DMS53 (cell line): ENCODE measurements at regions not wholly inside any gene's neighbourhood (a gene's known extent, or its start where the extent isn't known, plus 50 kb on each side); places are given as distances from the start of the nearest gene placed in this dataset.
"Not testable (repeated sequence)": the region's sequence is repeated elsewhere in the genome, so short reads cannot be mapped to it uniquely, and the experiment has no call there.

Source experiments
- DNase-seq: peaks from one replicate; lab custom pipeline; 2025; lab: John Stamatoyannopoulos, UW

DNA sequence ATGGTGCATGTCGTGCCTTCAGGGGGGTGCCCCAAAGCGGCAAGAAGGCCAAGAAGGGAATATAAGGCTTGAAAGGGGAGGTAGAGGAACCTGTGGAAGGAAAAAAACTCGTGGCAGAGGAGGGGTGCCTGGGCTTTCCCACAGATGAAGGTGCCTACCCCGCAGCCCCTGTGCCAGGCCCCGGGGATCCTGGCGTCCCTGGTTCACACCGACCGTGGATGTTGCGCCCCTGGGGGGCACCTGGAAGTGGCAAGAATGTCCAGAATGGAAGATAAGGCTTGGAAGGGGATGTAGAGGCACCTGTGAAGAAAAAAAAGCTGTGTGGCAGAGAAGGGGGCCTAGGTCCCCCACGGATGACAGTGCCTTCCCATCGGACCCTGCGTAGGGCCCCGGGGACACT lies 282.2 kb downstream of the ALG10 start:
- DNase-seq: no peak

DNA sequence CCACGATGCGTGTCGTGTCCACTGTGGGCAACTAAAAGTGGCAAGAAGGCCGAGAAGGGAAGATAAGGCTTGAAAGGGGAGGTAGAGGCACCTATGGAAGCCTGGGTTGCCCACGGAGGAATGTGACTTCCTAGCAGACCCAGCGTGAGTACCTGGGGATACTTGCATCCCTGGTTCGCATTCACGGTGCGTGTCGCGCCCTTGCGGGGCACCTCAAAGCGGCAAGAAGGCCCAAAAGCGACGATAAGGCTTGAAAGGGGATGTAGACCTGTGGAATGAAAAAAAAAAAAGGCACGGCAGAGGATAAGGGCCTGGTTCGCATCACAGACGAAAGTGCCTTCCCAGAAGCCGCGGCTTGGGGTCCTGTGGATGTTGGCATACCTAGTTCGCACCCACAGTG lies 282.9 kb downstream of the ALG10 start:
- no peak for DNase-seq

- DNase-seq: no peak
Measured at GRCh38 chr12:34306133-34306830, 284.0 kb downstream of the ALG10 start.

DNA sequence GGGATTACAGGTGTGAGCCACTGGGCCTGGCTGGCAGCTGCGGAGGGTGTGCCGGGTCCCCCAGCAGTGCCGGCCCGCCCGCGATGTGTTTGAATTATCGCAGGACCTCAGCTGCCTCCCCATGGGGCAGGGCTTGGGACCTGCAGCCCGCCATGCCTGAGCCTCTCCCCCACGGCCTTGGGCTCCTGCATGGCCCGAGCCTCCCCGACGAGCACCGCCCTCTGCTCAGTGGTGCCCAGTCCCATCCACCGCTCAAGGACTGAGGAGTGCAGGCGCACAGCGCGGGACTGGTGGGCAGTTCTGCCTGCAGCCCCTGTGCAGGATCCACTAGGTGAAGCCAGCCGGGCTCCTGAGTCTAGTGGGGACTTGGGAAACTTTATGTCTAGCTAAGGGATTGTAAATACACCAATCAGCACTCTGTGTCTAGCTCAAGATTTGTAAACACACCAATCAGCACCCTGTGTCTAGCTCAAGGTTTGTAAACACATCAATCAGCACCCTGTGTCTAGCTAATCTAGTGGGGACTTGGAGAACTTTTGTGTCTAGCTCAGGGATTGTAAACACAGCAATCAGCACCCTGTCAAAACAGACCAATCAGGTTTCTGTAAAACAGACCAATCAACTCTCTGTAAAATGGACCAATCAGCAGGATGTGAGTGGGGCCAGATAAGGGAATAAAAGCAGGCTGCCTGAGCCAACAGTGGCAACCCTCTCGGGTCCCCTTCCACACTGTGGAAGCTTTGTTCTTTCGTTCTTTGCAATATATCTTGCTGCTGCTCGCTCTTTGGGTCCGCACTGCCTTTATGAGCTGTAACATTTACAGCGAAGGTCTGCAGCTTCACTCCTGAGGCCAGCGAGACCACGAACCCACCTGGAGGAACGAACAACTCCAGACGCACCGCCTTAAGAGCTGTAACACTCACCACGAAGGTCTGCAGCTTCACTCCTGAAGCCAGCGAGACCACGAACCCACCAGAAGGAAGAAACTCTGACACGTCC lies 287.8 kb downstream of the ALG10 start:
- DNase-seq: not testable (repeated sequence)

DNA sequence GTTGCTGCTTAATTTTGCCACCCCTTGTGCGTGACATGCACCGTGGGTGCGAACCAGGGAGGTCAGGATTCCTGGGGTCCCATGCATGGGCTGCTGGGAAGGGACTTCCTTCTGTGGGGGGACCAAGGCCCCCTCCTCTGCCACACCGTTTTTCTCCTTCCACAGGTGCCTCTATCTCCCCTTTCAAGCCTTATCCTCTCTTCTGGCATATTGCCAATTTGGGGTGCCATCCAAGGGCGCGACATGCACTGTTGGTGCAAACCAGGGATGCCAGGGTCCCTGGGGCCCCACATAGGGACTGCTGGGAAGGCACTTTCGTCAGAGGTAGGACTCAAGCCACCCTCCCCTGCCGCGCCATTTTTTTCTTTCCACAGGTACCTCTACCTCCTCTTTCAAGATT lies 289.0 kb downstream of the ALG10 start:
- no peak for DNase-seq

DNA sequence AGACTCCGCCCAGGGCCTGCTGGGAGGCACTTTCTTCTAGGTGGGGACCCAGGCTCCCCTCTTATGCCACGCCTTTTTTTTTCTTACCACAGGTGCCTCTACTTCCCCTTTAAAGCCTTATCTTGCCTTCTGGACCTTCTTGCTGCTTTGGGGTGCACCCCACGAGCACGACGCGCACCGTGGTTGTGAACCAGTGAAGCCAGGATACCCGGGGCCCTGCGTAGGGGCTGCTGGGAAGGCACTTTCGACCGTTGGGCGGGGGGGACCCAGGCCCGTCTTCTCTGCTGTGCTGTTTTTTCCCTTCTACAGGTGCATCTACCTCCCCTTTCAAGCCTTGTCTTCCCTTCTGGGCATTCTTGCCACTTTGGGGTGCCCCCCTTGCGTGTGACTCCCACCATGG lies 305.4 kb downstream of the ALG10 start:
- no peak for DNase-seq

GRCh38 chr12:34333337-34333736 lies 311.0 kb downstream of the ALG10 start:
- peak; percentile 52 for DNase-seq

- DNase-seq: no peak
Measured at GRCh38 chr12:34334538-34334937, 312.2 kb downstream of the ALG10 start.

DNA sequence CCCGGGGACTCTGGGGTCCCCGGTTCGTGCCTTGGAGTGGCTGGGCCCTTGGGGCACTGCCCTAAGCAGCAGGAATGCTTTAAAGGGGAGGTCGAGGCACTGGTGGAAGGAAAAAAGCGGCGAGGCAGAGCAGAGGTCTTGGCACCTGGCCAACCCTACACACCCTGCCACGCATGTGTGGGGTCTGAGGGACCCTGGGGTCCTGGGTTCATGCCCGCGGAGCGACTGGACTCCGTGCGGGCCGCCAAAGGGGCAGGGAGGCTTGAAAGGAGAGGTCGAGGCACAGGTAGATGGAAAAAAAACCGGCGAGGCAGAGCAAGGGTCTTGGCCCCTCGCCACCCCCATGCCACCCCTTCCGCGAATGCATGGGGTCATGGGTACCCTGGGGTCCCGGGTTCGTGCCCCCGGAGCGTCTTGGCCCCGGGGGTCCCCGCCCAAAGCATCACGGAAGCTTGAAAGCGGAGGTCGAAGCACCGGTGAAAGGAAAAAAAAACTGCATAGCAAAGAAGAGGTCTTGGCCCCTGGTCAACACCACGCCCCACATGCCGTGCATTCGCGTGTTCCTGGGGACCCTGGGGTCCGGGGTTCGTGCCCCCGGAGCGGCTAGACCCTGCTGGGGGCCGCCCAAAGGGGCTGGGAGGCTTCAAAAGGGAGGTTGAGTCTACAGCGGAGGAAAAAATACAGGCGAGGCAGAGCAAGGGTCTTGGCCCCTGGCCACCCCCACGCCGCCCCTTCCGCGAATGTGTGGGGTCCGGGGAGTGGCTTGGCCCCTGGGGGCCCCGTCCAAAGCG lies 312.9 kb downstream of the ALG10 start:
- no peak for DNase-seq

GRCh38 chr12:34335819-34336262 lies 313.5 kb downstream of the ALG10 start:
- peak; percentile 31 for DNase-seq

GRCh38 chr12:34336619-34337465 lies 314.5 kb downstream of the ALG10 start:
- no peak for DNase-seq

- DNase-seq: no peak
Measured at GRCh38 chr12:34338751-34339150, 316.5 kb downstream of the ALG10 start.

GRCh38 chr12:34339922-34340321 lies 317.6 kb downstream of the ALG10 start:
- no peak for DNase-seq

- DNase-seq: peak; percentile 53
Measured at GRCh38 chr12:34340534-34341361, 318.5 kb downstream of the ALG10 start.

DNA sequence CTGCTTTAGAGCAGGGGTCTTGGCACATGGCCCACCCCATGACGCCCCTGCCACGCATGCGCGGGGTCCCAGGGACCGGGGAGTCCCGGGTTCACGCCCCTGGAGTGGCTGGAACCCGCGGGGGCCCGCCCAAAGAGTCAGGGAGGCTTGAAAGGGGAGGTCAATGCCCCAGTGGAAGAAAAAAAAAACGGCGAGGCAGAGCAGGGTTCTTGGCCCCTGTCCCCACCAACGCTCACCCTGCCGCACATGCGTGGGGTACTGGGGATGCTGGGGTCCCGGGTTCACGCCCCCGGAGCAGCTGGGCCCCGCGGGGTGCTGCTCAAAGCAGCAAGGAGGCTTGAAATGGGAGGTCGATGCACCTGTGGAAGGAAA lies 319.1 kb downstream of the ALG10 start:
- DNase-seq: no peak

GRCh38 chr12:34342048-34342447 lies 319.8 kb downstream of the ALG10 start:
- no peak for DNase-seq

- DNase-seq: no peak
Measured at GRCh38 chr12:34343345-34343744, 321.0 kb downstream of the ALG10 start.

- DNase-seq: no peak
Measured at GRCh38 chr12:34343766-34344165, 321.5 kb downstream of the ALG10 start.

DNA sequence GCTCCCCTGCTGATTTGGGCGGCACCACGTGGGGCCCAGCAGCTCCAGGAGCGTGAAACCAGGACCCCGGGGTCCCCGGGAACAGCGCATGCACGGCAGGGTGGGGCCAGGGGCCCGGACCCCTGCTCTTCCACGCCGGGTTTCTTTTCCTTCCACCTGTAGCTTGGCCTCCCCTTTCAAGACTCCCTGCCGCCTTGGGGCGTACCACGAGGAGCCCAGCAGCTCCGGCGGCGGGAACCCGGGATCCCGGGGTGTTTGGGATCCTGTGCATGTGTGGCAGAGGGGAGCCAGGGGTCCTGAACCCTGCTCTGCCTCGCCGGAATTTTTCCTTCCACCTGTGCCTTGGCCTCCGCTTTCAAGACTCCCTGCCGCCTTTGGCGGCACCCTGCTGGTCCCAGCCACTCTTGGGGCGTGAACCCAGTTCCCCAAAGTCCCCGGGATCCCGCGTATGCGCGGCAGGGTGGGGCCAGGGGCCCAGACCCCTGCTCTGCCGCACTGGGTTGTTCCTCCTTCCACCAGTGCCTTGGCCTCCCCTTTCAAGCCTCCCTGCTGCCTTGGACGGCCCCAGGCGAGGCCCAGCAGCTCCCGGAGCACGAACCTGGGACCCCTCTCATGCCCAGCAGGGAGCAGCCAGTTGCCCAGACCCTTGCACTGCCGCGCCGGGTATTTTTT lies 322.7 kb downstream of the ALG10 start:
- peak; percentile 33 for DNase-seq

GRCh38 chr12:34345801-34346200 lies 323.5 kb downstream of the ALG10 start:
- DNase-seq: no peak
